ENCODE measurements at regions not wholly inside any gene's neighbourhood (a gene's known extent, or its start where the extent isn't known, plus 50 kb on each side); places are given as distances from the start of the nearest gene placed in this dataset.

- no peak for TF ChIP-seq POLR2A (IDR thresholded peaks at IDR 0.05; ENCODE audit: low read length)
- TF ChIP-seq GATA1 (IDR thresholded peaks at IDR 0.05; ENCODE audit: low read depth, low read length): no peak
These were observed 69.4 kb downstream of the PABPC4L start for GRCh38 chr4:134132086-134132783.
